ENCODE measurements at regions not wholly inside any gene's neighbourhood (a gene's known extent, or its start where the extent isn't known, plus 50 kb on each side); places are given as distances from the start of the nearest gene placed in this dataset.

DNA sequence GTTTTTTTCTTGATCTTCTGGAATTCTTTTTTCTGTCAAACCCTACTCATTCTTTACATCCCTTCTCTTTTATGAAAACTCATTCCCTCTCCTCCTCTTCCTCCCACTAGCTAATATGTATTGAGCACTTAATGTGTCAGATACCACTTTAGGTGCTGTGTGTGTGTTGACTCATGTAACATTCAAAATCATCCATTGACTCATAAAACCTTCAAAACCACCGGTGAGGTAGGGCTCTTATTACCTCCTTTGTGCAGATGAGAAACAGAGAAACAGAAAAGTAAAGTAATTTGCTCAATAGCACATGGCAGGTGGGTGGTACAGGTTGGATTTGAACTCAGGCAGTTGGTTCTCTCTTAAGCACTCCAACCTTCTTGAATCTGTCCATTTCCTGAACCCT is 136.3 kb upstream of the NEDD9 start (continued):
- TF ChIP-seq TCF3 (IDR thresholded peaks at IDR 0.05; ENCODE audit: borderline replicate concordance, insufficient read depth, low read depth, low read length), result no peak
- no peak for TF ChIP-seq NFYB (IDR thresholded peaks at IDR 0.05; ENCODE audit: insufficient read depth, low read depth, low read length)
- peak; percentile 82 for TF ChIP-seq RUNX3 (IDR thresholded peaks at IDR 0.05; ENCODE audit: low read length)
- no peak for TF ChIP-seq KAT2A (conservative IDR thresholded peaks at IDR 0.05; ENCODE audit: control insufficient read depth, low read depth, low read length)
- TF ChIP-seq PML (IDR thresholded peaks at IDR 0.05; ENCODE audit: low read length), result 0 out of 2 replicates have a peak, but pooled peaks have one; percentile 34
- TF ChIP-seq BACH1 (IDR thresholded peaks at IDR 0.05; ENCODE audit: borderline replicate concordance), result no peak
- no peak for TF ChIP-seq ESRRA (IDR thresholded peaks at IDR 0.05; ENCODE audit: low read length)
- TF ChIP-seq ZNF217 (IDR thresholded peaks at IDR 0.05), result 0 out of 2 replicates have a peak, but pooled peaks have one; percentile 51
- peak; percentile 58; the same call in 1 of the 2 replicates for TF ChIP-seq NFIC (IDR thresholded peaks at IDR 0.05; ENCODE audit: low read depth, low read length)
- TF ChIP-seq CHD4 (IDR thresholded peaks at IDR 0.05), result no peak
- TF ChIP-seq CREM (IDR thresholded peaks at IDR 0.05; ENCODE audit: low read depth), result peak; percentile 31; the same call in 1 of the 2 replicates
- TF ChIP-seq IKZF2 (IDR thresholded peaks at IDR 0.05), result peak in 1 of 2 experiments; percentile 33; a peak in 1 of 4 replicates
- TF ChIP-seq, protein P1, sequence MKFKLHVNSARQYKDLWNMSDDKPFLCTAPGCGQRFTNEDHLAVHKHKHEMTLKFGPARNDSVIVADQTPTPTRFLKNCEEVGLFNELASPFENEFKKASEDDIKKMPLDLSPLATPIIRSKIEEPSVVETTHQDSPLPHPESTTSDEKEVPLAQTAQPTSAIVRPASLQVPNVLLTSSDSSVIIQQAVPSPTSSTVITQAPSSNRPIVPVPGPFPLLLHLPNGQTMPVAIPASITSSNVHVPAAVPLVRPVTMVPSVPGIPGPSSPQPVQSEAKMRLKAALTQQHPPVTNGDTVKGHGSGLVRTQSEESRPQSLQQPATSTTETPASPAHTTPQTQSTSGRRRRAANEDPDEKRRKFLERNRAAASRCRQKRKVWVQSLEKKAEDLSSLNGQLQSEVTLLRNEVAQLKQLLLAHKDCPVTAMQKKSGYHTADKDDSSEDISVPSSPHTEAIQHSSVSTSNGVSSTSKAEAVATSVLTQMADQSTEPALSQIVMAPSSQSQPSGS (IDR thresholded peaks at IDR 0.05; ENCODE audit: low read length), result peak; percentile 68; the same call in 1 of the 2 replicates
- no peak for TF ChIP-seq E4F1 (IDR thresholded peaks at IDR 0.05; ENCODE audit: borderline replicate concordance, partially characterized antibody)
- no peak for TF ChIP-seq POU2F2 (IDR thresholded peaks at IDR 0.05; ENCODE audit: borderline replicate concordance, low read depth, low read length)
- peak; percentile 24; the same call in 1 of the 2 replicates for TF ChIP-seq NBN (IDR thresholded peaks at IDR 0.05)
- TF ChIP-seq NR2C2 (IDR thresholded peaks at IDR 0.05; ENCODE audit: borderline replicate concordance, control insufficient read depth, insufficient read length, low read depth), result no peak
- TF ChIP-seq NFXL1 (IDR thresholded peaks at IDR 0.05; ENCODE audit: borderline replicate concordance), result no peak
- no peak for TF ChIP-seq TBL1XR1 (IDR thresholded peaks at IDR 0.05; ENCODE audit: low read depth, low read length)
- no peak for TF ChIP-seq ASH2L (IDR thresholded peaks at IDR 0.05; ENCODE audit: borderline replicate concordance, low read depth)
- no peak for TF ChIP-seq ZNF24 (IDR thresholded peaks at IDR 0.05)

Data from GM12878 (cell line).